T-helper 17 cell (primary cell): ENCODE measurements at regions not wholly inside any gene's neighbourhood (a gene's known extent, or its start where the extent isn't known, plus 50 kb on each side); places are given as distances from the start of the nearest gene placed in this dataset.

Experiments
- ATAC-seq: fragments of 150-1000 bp; cut with Tn5 transposase; 2 replicates; pipeline ENCODE4 v1.10.0; 2021; ENCODE audit warnings: mild to moderate bottlenecking, moderate library complexity
- DNase-seq, 3 donors: peaks; one replicate each; pipeline versions ENCODE4 v3.0.0 to v3.0.0-alpha.2; 2020 to 2021
- H3K9me3 ChIP-seq: one replicate; pipeline ENCODE4 v1.7.0; 2013; ENCODE audit warnings: low read length, mild to moderate bottlenecking; ENCODE audit not compliant: control insufficient read depth, poor library complexity, severe bottlenecking
- H3K27ac Mint-ChIP-seq: one replicate; pipeline ENCODE4 v1.8.0; 2022; ENCODE audit warnings: mild to moderate bottlenecking, moderate library complexity, mixed read lengths
- H3K27me3 Mint-ChIP-seq: one replicate; pipeline ENCODE4 v1.8.0; 2022; ENCODE audit warnings: mixed read lengths
- H3K36me3 Mint-ChIP-seq: one replicate; pipeline ENCODE4 v1.8.0; 2022; ENCODE audit warnings: low read depth, mixed read lengths
- H3K4me1 Mint-ChIP-seq: one replicate; pipeline ENCODE4 v1.8.0; 2022; ENCODE audit warnings: mild to moderate bottlenecking, mixed read lengths
- H3K4me3 Mint-ChIP-seq: one replicate; pipeline ENCODE4 v1.8.0; 2022; ENCODE audit warnings: mild to moderate bottlenecking, moderate library complexity, mixed read lengths

- no peak for ATAC-seq
- Mint-ChIP-seq H3K27me3 (peaks cover 22% of the 10 kb centered on the region), H3K4me3 (no peak overlapping the region), H3K27ac (no peak overlapping the region), H3K36me3 (no peaks in the 10 kb centered on the region), H3K4me1 (no peaks in the 10 kb centered on the region)
- DNase-seq, result no peak
- H3K9me3 ChIP-seq, result no peaks in the 10 kb centered on the region
These were observed 118.1 kb upstream of the CCDC112 start for GRCh38 chr5:115414406-115415142.

DNA sequence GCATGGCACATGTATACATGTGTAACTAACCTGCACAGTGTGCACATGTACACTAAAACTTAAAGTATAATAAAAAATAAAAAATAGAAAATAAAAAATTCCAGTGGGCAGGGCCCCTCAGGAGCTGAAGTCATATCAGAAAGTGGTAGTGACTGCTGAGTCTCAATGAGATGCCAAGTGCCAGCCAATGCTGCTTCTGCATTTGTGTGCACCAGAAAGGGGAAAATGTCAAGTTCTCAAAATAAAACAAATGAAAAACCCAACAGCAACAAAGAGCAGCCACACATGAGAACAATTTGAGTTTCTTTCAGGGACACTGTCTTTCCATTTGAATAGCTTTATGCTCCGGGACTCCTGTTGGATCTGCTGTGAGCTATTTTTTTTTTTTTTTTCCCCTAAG, 117.2 kb upstream of the CCDC112 start:
- DNase-seq (no peak), ATAC-seq (no peak)
- Mint-ChIP-seq H3K27me3 (peaks cover 15% of the 10 kb centered on the region), H3K36me3 (no peaks in the 10 kb centered on the region), H3K4me3 (no peak overlapping the region), H3K27ac (no peak overlapping the region), H3K4me1 (no peaks in the 10 kb centered on the region)
- no peaks in the 10 kb centered on the region for H3K9me3 ChIP-seq

DNA sequence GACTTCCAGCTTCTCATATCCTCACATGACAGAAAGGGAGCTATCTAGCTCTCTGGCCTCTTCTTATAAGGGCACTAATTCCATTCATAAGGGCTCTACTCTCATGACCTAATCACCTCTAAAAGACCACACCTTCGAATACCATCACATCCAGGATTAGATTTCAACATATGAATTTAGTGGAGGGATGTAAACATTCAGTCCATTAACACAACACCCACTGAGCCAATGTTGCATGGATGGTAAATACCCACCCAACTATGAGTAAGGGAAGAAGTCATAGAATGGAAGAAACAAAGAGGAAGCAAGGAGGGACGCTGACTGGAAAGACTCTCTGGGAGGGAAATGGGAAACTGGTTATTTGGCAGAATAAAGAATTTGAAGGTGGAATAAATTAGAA, 112.6 kb upstream of the CCDC112 start:
- H3K4me1 Mint-ChIP-seq, result no peaks in the 10 kb centered on the region
- peaks cover 20% of the 10 kb centered on the region for H3K27me3 Mint-ChIP-seq
- no peak for DNase-seq
- H3K4me3 Mint-ChIP-seq, result no peak overlapping the region
- no peak overlapping the region for H3K27ac Mint-ChIP-seq
- no peaks in the 10 kb centered on the region for H3K36me3 Mint-ChIP-seq
- ATAC-seq, result no peak
- H3K9me3 ChIP-seq, result no peaks in the 10 kb centered on the region

GRCh38 chr5:115402822-115403577, 106.5 kb upstream of the CCDC112 start:
- no peak overlapping the region for H3K4me3 Mint-ChIP-seq
- ATAC-seq, result no peak
- H3K9me3 ChIP-seq, result no peaks in the 10 kb centered on the region
- H3K27ac Mint-ChIP-seq, result no peak overlapping the region
- H3K27me3 Mint-ChIP-seq, result peaks cover 19% of the 10 kb centered on the region
- no peaks in the 10 kb centered on the region for H3K4me1 Mint-ChIP-seq
- no peaks in the 10 kb centered on the region for H3K36me3 Mint-ChIP-seq
- no peak for DNase-seq

GRCh38 chr5:115402092-115402491, 105.6 kb upstream of the CCDC112 start:
- Mint-ChIP-seq H3K4me1 (no peaks in the 10 kb centered on the region), H3K27me3 (peaks cover 13% of the 10 kb centered on the region), H3K27ac (no peak overlapping the region), H3K36me3 (no peaks in the 10 kb centered on the region), H3K4me3 (no peak overlapping the region)
- no peak for DNase-seq
- H3K9me3 ChIP-seq, result no peaks in the 10 kb centered on the region
- ATAC-seq, result no peak

DNA sequence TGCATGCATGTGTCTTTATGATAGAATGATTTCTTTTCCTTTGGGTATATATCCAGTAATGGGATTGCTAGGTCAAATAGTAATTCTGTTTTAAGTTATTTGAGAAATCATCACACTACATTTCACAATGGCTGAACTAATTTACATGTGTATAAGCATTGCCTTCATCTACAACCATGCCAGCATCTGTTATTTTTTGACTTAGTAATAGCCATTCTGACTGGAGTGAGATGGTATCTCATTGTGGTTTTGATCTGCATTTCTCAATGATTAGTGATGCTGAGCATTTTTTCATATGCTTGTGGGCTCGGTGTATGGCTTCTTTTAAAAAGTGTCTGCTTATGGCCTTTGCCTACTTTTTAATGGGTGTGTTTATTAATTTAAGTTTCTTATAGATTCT, 102.3 kb upstream of the CCDC112 start:
- Mint-ChIP-seq H3K27me3 (peaks cover 7% of the 10 kb centered on the region), H3K4me3 (no peak overlapping the region), H3K36me3 (no peaks in the 10 kb centered on the region), H3K27ac (no peak overlapping the region), H3K4me1 (no peaks in the 10 kb centered on the region)
- ATAC-seq, result no peak
- H3K9me3 ChIP-seq, result no peaks in the 10 kb centered on the region
- DNase-seq, result no peak

- peaks cover 14% of the 10 kb centered on the region for H3K27me3 Mint-ChIP-seq
- DNase-seq, result no peak
- no peak overlapping the region for H3K4me3 Mint-ChIP-seq
- ATAC-seq, result no peak
- no peaks in the 10 kb centered on the region for H3K36me3 Mint-ChIP-seq
- no peak overlapping the region for H3K27ac Mint-ChIP-seq
- no peaks in the 10 kb centered on the region for H3K4me1 Mint-ChIP-seq
- no peaks in the 10 kb centered on the region for H3K9me3 ChIP-seq
These were observed 100.2 kb upstream of the CCDC112 start for GRCh38 chr5:115396688-115397087.

DNA sequence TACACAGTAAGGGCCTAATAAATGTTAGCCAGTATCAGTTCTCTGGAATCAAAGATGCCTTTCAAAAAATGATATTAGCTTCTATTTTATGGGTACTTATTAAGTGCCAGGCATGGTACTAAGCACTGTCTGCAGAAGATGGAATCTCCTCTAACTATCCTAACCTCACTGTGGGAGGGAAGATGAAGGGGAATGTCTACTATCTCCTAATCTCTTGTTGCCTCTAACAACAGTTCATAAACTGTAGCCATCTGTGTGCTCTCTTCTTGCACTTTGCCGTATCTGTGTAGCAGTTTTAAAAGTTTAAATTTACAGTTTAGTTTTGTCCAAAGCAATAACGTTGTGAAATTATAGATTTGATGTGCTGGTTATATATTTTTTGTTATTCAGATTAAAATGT, 99.6 kb upstream of the CCDC112 start:
- Mint-ChIP-seq H3K27ac (no peak overlapping the region), H3K4me3 (no peak overlapping the region), H3K4me1 (no peaks in the 10 kb centered on the region), H3K27me3 (peaks cover 13% of the 10 kb centered on the region), H3K36me3 (no peaks in the 10 kb centered on the region)
- DNase-seq (no peak), ATAC-seq (no peak)
- H3K9me3 ChIP-seq, result no peaks in the 10 kb centered on the region

DNA sequence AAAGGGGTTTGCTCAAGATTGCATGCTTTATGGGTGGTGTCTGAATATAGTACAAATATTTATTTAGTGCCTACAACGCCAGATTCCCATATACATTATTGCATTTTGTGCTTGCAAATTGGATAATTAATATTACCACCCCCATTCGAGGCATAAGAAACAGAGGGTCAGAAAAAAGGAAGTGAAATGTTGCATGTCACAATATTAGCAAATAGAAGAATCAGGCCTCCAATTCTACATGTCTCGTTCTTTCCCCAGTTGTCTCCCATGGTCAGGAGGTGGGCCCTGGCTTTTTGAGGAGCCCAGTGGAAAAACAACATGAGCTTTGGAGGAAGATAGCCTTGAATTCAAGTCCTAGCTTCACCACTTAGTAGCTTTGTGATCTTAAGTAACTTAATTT, 98.1 kb upstream of the CCDC112 start:
- H3K9me3 ChIP-seq, result no peaks in the 10 kb centered on the region
- peaks cover 13% of the 10 kb centered on the region for H3K27me3 Mint-ChIP-seq
- DNase-seq, result no peak
- ATAC-seq, result no peak
- H3K4me1 Mint-ChIP-seq, result no peaks in the 10 kb centered on the region
- H3K36me3 Mint-ChIP-seq, result no peaks in the 10 kb centered on the region
- no peak overlapping the region for H3K27ac Mint-ChIP-seq
- no peak overlapping the region for H3K4me3 Mint-ChIP-seq

GRCh38 chr5:115393239-115393638, 96.8 kb upstream of the CCDC112 start:
- H3K27ac Mint-ChIP-seq, result no peak overlapping the region
- H3K4me3 Mint-ChIP-seq, result no peak overlapping the region
- H3K36me3 Mint-ChIP-seq, result no peaks in the 10 kb centered on the region
- H3K27me3 Mint-ChIP-seq, result peaks cover 13% of the 10 kb centered on the region
- DNase-seq (no peak), ATAC-seq (no peak)
- H3K9me3 ChIP-seq, result no peaks in the 10 kb centered on the region
- no peaks in the 10 kb centered on the region for H3K4me1 Mint-ChIP-seq

- H3K4me1 Mint-ChIP-seq, result no peaks in the 10 kb centered on the region
- no peak overlapping the region for H3K4me3 Mint-ChIP-seq
- ATAC-seq, result no peak
- no peak overlapping the region for H3K27ac Mint-ChIP-seq
- H3K9me3 ChIP-seq, result no peaks in the 10 kb centered on the region
- DNase-seq, result no peak
- peaks cover 13% of the 10 kb centered on the region for H3K27me3 Mint-ChIP-seq
- no peaks in the 10 kb centered on the region for H3K36me3 Mint-ChIP-seq
These were observed 96.2 kb upstream of the CCDC112 start for GRCh38 chr5:115392611-115393010.

- Mint-ChIP-seq H3K4me3 (no peak overlapping the region), H3K36me3 (no peaks in the 10 kb centered on the region), H3K27ac (no peak overlapping the region), H3K27me3 (peaks cover 13% of the 10 kb centered on the region), H3K4me1 (no peaks in the 10 kb centered on the region)
- no peaks in the 10 kb centered on the region for H3K9me3 ChIP-seq
- DNase-seq (no peak), ATAC-seq (no peak)
These were observed 95.3 kb upstream of the CCDC112 start for GRCh38 chr5:115391780-115392179.

- no peak overlapping the region for H3K4me3 Mint-ChIP-seq
- H3K27ac Mint-ChIP-seq, result no peak overlapping the region
- no peaks in the 10 kb centered on the region for H3K36me3 Mint-ChIP-seq
- H3K9me3 ChIP-seq, result no peaks in the 10 kb centered on the region
- no peak for ATAC-seq
- DNase-seq, result no peak
- H3K27me3 Mint-ChIP-seq, result peaks cover 13% of the 10 kb centered on the region
- no peaks in the 10 kb centered on the region for H3K4me1 Mint-ChIP-seq
These were observed 93.4 kb upstream of the CCDC112 start for GRCh38 chr5:115389799-115390382.
